GM23338 (cell line): ENCODE measurements at regions not wholly inside any gene's neighbourhood (a gene's known extent, or its start where the extent isn't known, plus 50 kb on each side); places are given as distances from the start of the nearest gene placed in this dataset.

ENCODE experiments used
- ATAC-seq: fragments of 200-7000 bp; cut with Tn5 transposase; 3 replicates; pipeline ENCODE4 v1.9.1; 2020
- DNase-seq: peaks from one replicate; pipeline ENCODE4 v3.0.0-alpha.2; 2015; ENCODE audit warnings: low spot score
- H2AFZ ChIP-seq: fragments of 200-600 bp; sonication (generic); 2 replicates; pipeline ENCODE4 v1.8.0; 2016; ENCODE audit warnings: antibody characterized with exemption, mild to moderate bottlenecking, moderate library complexity
- H3F3A ChIP-seq: fragments of 200-600 bp; sonication (generic); replicated peaks from 2 replicates; pipeline ENCODE4 v1.8.0; 2017; ENCODE audit warnings: antibody characterized with exemption, mixed run types, low read depth
- H3K27ac ChIP-seq: fragments of 200-600 bp; sonication (generic); 2 replicates; pipeline ENCODE4 v1.6.1; 2016; ENCODE audit warnings: low read depth
- H3K27me3 ChIP-seq: fragments of 200-600 bp; sonication (generic); 2 replicates; pipeline ENCODE4 v1.8.0; 2016; ENCODE audit warnings: mild to moderate bottlenecking, mixed run types, moderate library complexity; ENCODE audit not compliant: insufficient read depth
- H3K36me3 ChIP-seq: fragments of 200-600 bp; sonication (generic); 2 replicates; pipeline ENCODE4 v1.8.0; 2016; ENCODE audit warnings: mild to moderate bottlenecking; ENCODE audit not compliant: insufficient read depth
- H3K4me1 ChIP-seq: fragments of 200-600 bp; sonication (generic); 2 replicates; pipeline ENCODE4 v1.8.0; 2016; ENCODE audit warnings: mild to moderate bottlenecking, moderate library complexity; ENCODE audit not compliant: insufficient read depth
- H3K4me2 ChIP-seq: fragments of 200-600 bp; sonication (generic); 2 replicates; pipeline ENCODE4 v1.7.1; 2017; ENCODE audit warnings: mixed run types
- H3K4me3 ChIP-seq: fragments of 200-600 bp; sonication (generic); 2 replicates; pipeline ENCODE4 v1.6.1; 2016; ENCODE audit warnings: mixed run types
- H3K79me2 ChIP-seq: fragments of 200-600 bp; sonication (generic); replicated peaks from 2 replicates; pipeline ENCODE4 v1.8.0; 2017; ENCODE audit warnings: mild to moderate bottlenecking; ENCODE audit not compliant: insufficient read depth
- H3K9me2 ChIP-seq: fragments of 200-600 bp; sonication (generic); 2 replicates; pipeline ENCODE4 v1.8.0; 2017; ENCODE audit not compliant: insufficient read depth
- H4K20me1 ChIP-seq: fragments of 200-600 bp; sonication (generic); replicated peaks from 2 replicates; pipeline ENCODE4 v1.8.0; 2017; ENCODE audit warnings: mild to moderate bottlenecking; ENCODE audit not compliant: insufficient read depth
- H3K27ac Mint-ChIP-seq: 2 replicates; pipeline ENCODE4 v1.8.0; 2020; ENCODE audit warnings: inconsistent platforms, mild to moderate bottlenecking, moderate library complexity, mixed read lengths
- H3K27me3 Mint-ChIP-seq: 3 replicates; pipeline ENCODE4 v1.8.0; 2022; ENCODE audit warnings: low read depth, mild to moderate bottlenecking, moderate library complexity, mixed read lengths, inconsistent platforms; ENCODE audit not compliant: insufficient read depth, poor library complexity
- H3K36me3 Mint-ChIP-seq: 3 replicates; pipeline ENCODE4 v1.8.0; 2021; ENCODE audit warnings: low read depth, mild to moderate bottlenecking, inconsistent platforms, moderate library complexity, mixed read lengths
- H3K4me1 Mint-ChIP-seq: 3 replicates; pipeline ENCODE4 v1.8.0; 2020; ENCODE audit warnings: mild to moderate bottlenecking, inconsistent platforms, mixed read lengths
- H3K4me3 Mint-ChIP-seq: 3 replicates; pipeline ENCODE4 v1.8.0; 2021; ENCODE audit warnings: moderate library complexity, mild to moderate bottlenecking, inconsistent platforms, mixed read lengths
- H3K9me3 Mint-ChIP-seq: 3 replicates; pipeline ENCODE4 v1.8.0; 2020; ENCODE audit warnings: moderate library complexity, mild to moderate bottlenecking, inconsistent platforms, mixed read lengths
- CREB1 ChIP-seq: fragments of 250-450 bp; sonication (Bioruptor Pico); IDR thresholded peaks from 2 replicates; pipeline ENCODE4 v1.5.0; 2020; ENCODE audit warnings: low read depth, mild to moderate bottlenecking, moderate library complexity
- ETS1 ChIP-seq: IDR thresholded peaks from 2 replicates; pipeline ENCODE4 v1.6.1; 2016; ENCODE audit warnings: antibody characterized with exemption
- EZH2phosphoT487 ChIP-seq: fragments of 200-600 bp; sonication (generic); IDR thresholded peaks from one replicate; pipeline ENCODE4 v1.8.1; 2018; ENCODE audit warnings: antibody characterized with exemption; ENCODE audit not compliant: unreplicated experiment
- NANOG ChIP-seq: IDR thresholded peaks from 2 replicates; pipeline ENCODE4 v1.6.1; 2016; ENCODE audit warnings: antibody characterized with exemption, borderline replicate concordance
- POLR2AphosphoS5 ChIP-seq: IDR thresholded peaks from 2 replicates; pipeline ENCODE4 v1.6.1; 2016; ENCODE audit warnings: antibody characterized with exemption, low read depth
- STAT1 ChIP-seq: IDR thresholded peaks from one replicate; pipeline ENCODE4 v1.6.1; 2016; ENCODE audit warnings: antibody characterized with exemption; ENCODE audit not compliant: unreplicated experiment
- ZNF114 ChIP-seq: fragments of 250-450 bp; sonication (Bioruptor Pico); IDR thresholded peaks from 2 replicates; pipeline ENCODE4 v1.5.0; 2020; ENCODE audit warnings: mild to moderate bottlenecking, moderate library complexity
- ZNF331 ChIP-seq: fragments of 250-450 bp; sonication (Bioruptor Pico); IDR thresholded peaks from 2 replicates; pipeline ENCODE4 v1.5.0; 2020; ENCODE audit warnings: low read depth, mild to moderate bottlenecking, moderate library complexity
- ZNF462 ChIP-seq: fragments of 250-450 bp; sonication (Bioruptor Pico); IDR thresholded peaks from 2 replicates; pipeline ENCODE4 v1.5.0; 2020; ENCODE audit warnings: mild to moderate bottlenecking, moderate library complexity
- TF ChIP-seq, protein P1 (sequence below): IDR thresholded peaks from one replicate; pipeline ENCODE4 v1.6.1; 2018; ENCODE audit warnings: antibody characterized with exemption; ENCODE audit not compliant: unreplicated experiment

DNA sequence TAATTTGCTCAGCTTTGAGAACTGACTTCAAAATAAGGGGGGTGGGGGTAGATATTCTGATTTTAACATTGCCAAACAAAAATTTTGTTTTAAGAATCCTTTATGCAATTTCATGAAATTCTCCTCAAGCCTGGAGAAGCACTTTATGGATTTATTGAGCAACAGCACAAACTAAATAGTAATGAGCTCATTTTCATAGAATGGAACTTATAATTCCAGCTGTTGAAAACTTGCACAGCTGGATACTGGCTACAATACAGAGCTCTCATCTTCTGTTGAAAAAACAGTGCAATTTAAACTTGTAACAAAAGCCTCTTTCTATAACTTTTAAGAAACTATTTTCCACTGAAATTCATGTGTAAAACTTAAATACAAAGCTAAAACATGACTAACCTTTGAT, 137.6 kb upstream of the FN1 start:
- Histone ChIP-seq H3K79me2 (no peaks in the 10 kb centered on the region), H3K27me3 (0 out of 2 replicates have a peak, but pooled peaks cover 4% of the 10 kb centered on the region), H3K36me3 (no peaks in the 10 kb centered on the region), H2AFZ (no peak overlapping the region), H3K4me1 (peaks cover 6% of the 10 kb centered on the region), H3K27ac (no peak overlapping the region), H3K4me3 (no peak overlapping the region), H3F3A (no peaks in the 10 kb centered on the region), H4K20me1 (no peaks in the 10 kb centered on the region), H3K9me2 (no peaks in the 10 kb centered on the region), H3K4me2 (no peak overlapping the region)
- Mint-ChIP-seq H3K4me1 (peaks cover 4% of the 10 kb centered on the region; the same call in 1 of the 3 replicates), H3K27me3 (no peaks in the 10 kb centered on the region), H3K4me3 (no peak overlapping the region), H3K9me3 (no peaks in the 10 kb centered on the region), H3K27ac (no peak overlapping the region), H3K36me3 (no peaks in the 10 kb centered on the region)
- TF ChIP-seq, protein P1, sequence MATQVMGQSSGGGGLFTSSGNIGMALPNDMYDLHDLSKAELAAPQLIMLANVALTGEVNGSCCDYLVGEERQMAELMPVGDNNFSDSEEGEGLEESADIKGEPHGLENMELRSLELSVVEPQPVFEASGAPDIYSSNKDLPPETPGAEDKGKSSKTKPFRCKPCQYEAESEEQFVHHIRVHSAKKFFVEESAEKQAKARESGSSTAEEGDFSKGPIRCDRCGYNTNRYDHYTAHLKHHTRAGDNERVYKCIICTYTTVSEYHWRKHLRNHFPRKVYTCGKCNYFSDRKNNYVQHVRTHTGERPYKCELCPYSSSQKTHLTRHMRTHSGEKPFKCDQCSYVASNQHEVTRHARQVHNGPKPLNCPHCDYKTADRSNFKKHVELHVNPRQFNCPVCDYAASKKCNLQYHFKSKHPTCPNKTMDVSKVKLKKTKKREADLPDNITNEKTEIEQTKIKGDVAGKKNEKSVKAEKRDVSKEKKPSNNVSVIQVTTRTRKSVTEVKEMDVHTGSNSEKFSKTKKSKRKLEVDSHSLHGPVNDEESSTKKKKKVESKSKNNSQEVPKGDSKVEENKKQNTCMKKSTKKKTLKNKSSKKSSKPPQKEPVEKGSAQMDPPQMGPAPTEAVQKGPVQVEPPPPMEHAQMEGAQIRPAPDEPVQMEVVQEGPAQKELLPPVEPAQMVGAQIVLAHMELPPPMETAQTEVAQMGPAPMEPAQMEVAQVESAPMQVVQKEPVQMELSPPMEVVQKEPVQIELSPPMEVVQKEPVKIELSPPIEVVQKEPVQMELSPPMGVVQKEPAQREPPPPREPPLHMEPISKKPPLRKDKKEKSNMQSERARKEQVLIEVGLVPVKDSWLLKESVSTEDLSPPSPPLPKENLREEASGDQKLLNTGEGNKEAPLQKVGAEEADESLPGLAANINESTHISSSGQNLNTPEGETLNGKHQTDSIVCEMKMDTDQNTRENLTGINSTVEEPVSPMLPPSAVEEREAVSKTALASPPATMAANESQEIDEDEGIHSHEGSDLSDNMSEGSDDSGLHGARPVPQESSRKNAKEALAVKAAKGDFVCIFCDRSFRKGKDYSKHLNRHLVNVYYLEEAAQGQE = no peak
- TF ChIP-seq ETS1 = no peak
- TF ChIP-seq EZH2phosphoT487 = no peak
- no peak for TF ChIP-seq NANOG
- TF ChIP-seq POLR2AphosphoS5 = no peak
- TF ChIP-seq STAT1 = no peak
- no peak for TF ChIP-seq CREB1 (CRISPR knock-in tag)
- TF ChIP-seq ZNF114 (CRISPR knock-in tag) = no peak
- DNase-seq (no peak), ATAC-seq (no peak)

DNA sequence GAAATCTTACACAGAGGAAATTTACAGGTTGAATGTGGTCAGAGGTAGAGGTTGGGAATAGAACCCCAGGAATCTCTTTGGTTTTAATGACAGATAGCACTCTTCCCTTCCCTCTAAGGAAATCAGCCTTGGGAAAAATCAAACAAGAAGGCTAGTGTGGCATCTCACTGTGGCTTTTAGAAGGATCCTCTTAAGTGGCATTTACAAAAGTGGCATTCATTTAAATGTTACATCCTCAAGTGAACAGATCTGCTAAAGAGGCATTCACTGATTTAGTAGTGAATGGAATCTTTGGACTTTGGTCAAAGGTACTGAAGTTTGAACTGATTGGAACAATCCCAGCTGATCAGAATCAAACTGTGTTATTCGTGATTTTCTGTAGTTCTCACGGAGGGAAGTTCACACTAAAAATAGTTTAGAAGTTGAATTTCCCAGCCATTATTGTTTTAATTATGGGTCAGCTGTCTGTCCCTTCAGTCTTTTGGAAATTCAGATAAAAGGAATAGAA, 136.5 kb upstream of the FN1 start:
- H3K9me3 Mint-ChIP-seq = no peaks in the 10 kb centered on the region
- H3K79me2 ChIP-seq = no peaks in the 10 kb centered on the region
- H3K4me1 ChIP-seq = peaks cover 6% of the 10 kb centered on the region
- no peak overlapping the region; the same call in 1 of the 2 replicates for H3K27ac ChIP-seq
- H3F3A ChIP-seq = no peaks in the 10 kb centered on the region
- no peak overlapping the region for H3K4me2 ChIP-seq
- H3K27me3 Mint-ChIP-seq = no peaks in the 10 kb centered on the region
- no peak overlapping the region for H3K27ac Mint-ChIP-seq
- no peaks in the 10 kb centered on the region for H4K20me1 ChIP-seq
- H3K4me3 ChIP-seq = no peak overlapping the region
- no peak overlapping the region for H3K4me3 Mint-ChIP-seq
- no peak for ATAC-seq
- TF ChIP-seq ZNF462 (CRISPR knock-in tag) (no peak), ZNF331 (no peak)
- H3K36me3 Mint-ChIP-seq = no peaks in the 10 kb centered on the region
- no peak overlapping the region for H2AFZ ChIP-seq
- 0 out of 2 replicates have a peak, but pooled peaks cover 4% of the 10 kb centered on the region for H3K27me3 ChIP-seq
- no peak for DNase-seq
- H3K9me2 ChIP-seq = no peaks in the 10 kb centered on the region
- peaks cover 4% of the 10 kb centered on the region; the same call in 1 of the 3 replicates for H3K4me1 Mint-ChIP-seq
- H3K36me3 ChIP-seq = no peaks in the 10 kb centered on the region
